Mesodermal cell (in vitro differentiated cells): ENCODE measurements at regions not wholly inside any gene's neighbourhood (a gene's known extent, or its start where the extent isn't known, plus 50 kb on each side); places are given as distances from the start of the nearest gene placed in this dataset.

Source experiments
- H3K27ac ChIP-seq: 2 replicates; pipeline ENCODE4 v1.7.0; 2013; ENCODE audit warnings: mild to moderate bottlenecking, low read depth, low read length, moderate library complexity; ENCODE audit not compliant: severe bottlenecking
- H3K36me3 ChIP-seq: 2 replicates; pipeline ENCODE4 v1.7.1; 2013; ENCODE audit warnings: mild to moderate bottlenecking, low read length, moderate library complexity; ENCODE audit not compliant: control insufficient read depth, insufficient read depth
- H3K4me1 ChIP-seq: one replicate; pipeline ENCODE4 v1.7.1; 2013; ENCODE audit warnings: mild to moderate bottlenecking, low read length; ENCODE audit not compliant: insufficient read depth, control insufficient read depth, poor library complexity, severe bottlenecking
- H3K4me3 ChIP-seq: 2 replicates; pipeline ENCODE4 v1.7.0; 2013; ENCODE audit warnings: low read length, control low read depth, mild to moderate bottlenecking; ENCODE audit not compliant: insufficient read depth, poor library complexity, severe bottlenecking; ENCODE audit errors: extremely low read depth
- H3K9me3 ChIP-seq: 2 replicates; pipeline ENCODE4 v1.7.1; 2013; ENCODE audit warnings: mild to moderate bottlenecking, low read length, moderate library complexity; ENCODE audit not compliant: control insufficient read depth
- WGBS, 2 experiments: methylation state at CpG; one replicate each; pipeline ENCODE4 v1.1.5; 2013; ENCODE audit warnings: missing lambda C conversion rate in 2 of 2; ENCODE audit not compliant: insufficient coverage in 2 of 2; 5-methylcytosine and 5-hydroxymethylcytosine counted together

DNA sequence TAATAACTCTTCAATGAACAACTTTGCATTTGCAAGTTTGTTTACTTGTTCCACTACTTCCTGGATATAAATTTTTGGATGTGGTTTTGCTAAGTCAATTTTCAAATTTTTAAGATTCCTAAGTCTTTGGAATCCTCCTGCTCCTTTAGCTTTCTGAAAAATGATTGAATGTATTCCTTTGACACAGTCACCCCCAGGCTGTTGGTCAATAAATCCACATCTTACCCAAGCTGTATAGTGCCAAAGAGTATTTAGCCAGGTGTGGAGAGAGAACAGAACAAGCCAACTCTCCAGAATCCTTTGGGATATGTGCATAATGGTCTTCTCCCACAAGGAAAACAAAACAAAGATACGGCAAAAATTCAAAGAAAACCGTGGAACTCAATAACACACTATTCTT lies 56.9 kb upstream of the INTU start:
- Histone ChIP-seq H3K36me3 (no peaks in the 10 kb centered on the region), H3K9me3 (no peaks in the 10 kb centered on the region), H3K27ac (no peak overlapping the region), H3K4me3 (no peak overlapping the region), H3K4me1 (no peaks in the 10 kb centered on the region)
- WGBS, 2 experiments, result 100% methylated on average over 1 of the region's 2 CpGs; no CpG with 5 or more reads in 1 of the 2 experiments

DNA sequence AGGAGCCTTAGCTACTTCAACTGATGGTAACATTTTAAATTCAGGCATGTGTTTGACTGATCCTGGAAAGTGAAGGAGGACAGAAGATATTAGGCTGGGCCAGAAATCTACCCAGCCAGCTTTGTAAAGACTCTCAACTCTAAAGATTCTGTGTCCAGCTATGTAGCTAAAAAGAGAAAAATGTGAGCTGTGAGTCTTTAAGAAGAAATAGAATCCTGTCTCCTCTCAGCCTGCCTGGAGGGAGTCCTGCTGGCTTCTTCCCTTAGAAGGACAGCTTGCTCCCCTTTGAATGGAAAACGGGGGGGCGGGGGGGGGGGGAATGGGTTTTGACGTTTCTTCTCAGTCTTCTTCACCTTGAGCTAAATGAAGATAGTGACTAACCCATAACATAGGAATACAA lies 54.3 kb upstream of the INTU start:
- Histone ChIP-seq H3K4me3 (no peak overlapping the region), H3K27ac (no peak overlapping the region), H3K9me3 (no peaks in the 10 kb centered on the region), H3K36me3 (no peaks in the 10 kb centered on the region), H3K4me1 (no peaks in the 10 kb centered on the region)
- no CpG with 5 or more reads among the region's 3 CpGs for WGBS, 2 experiments

DNA sequence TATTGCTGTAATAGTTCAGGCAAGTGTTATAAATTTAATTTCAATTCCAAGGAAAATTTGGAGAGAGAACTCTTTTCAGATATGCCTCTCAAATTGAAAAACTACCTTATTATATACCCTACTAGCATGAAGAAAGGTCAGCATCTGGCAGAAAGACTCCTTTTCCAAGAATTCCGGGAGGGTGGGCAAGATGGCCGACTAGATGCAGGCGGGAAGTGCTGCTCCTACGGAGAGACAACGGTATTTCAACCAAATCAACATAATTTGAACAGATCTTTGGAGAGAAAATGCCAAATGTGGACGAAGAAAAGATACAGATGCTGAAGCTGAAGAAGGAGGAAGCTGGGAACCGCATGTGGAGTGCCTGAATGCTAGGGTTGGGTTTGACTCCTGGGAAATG lies 53.8 kb upstream of the INTU start:
- Histone ChIP-seq H3K4me3 (no peak overlapping the region), H3K36me3 (no peaks in the 10 kb centered on the region), H3K27ac (no peak overlapping the region), H3K9me3 (no peaks in the 10 kb centered on the region), H3K4me1 (no peaks in the 10 kb centered on the region)
- 85 to 96% methylated on average over 2 to 4 of the region's 7 CpGs for WGBS, 2 experiments

DNA sequence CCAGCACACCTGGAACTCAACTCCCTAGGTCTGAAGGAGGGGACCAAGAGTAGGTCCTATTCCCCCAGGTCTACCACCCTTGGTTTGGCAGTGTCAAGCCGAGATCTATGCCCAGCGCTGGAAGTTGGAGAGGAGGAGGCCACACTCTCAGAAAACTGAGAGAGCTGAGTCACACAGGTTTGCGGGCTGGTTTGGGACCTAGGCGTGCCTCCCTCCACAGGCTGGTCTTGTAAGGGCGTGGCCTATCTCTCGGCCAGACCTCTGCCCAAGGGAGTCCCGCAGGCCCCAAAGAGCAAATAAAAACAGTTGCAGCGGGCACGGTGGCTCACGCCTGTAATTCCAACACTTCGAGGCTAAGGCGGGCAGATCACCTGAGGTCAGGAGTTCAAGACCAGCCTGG lies 52.9 kb upstream of the INTU start:
- Histone ChIP-seq H3K4me3 (no peak overlapping the region), H3K27ac (no peak overlapping the region), H3K9me3 (no peaks in the 10 kb centered on the region), H3K36me3 (no peaks in the 10 kb centered on the region), H3K4me1 (no peaks in the 10 kb centered on the region)
- 90 to 94% methylated on average over 12 of the region's 12 CpGs for WGBS, 2 experiments

DNA sequence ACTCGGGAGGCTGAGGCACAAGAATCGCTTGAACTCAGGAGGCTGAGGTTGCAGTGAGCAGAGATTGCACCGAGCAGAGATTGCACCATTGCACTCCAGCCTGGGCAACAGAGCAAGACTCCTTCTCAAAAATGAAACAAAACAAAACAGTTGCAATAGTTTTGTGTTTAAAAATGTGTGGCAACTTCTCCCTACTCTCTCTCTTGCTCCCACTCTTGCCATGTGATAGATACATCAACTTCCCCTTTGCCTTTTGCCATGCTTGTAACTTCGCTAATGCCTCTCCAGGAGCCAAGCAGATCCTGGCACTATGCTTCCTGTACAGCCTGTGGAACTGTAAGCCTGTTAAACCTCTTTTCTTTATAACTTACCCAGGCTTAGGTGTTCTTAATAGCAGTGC lies 52.5 kb upstream of the INTU start:
- WGBS, 2 experiments, result 83% methylated on average over 3 of the region's 4 CpGs; no CpG with 5 or more reads in 1 of the 2 experiments

DNA sequence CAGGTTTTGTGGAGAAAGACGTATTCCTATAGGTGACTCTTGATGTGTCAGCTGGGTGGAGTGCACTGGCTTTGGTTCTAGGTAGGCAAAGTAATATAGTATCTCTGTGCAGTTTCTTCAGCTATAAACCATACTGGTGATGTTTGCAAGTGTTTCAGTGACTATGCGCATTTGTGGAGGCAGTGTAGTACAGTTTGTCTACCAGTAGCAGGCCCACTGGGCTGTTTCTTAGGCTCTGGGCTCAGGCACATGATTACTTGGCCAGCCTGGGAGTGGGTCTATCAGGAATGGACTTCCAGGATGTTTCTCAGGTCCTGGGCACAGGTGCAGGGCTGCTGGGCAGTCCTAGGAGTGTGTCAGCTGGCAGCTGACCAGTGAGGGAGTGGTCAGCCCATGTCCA lies 51.9 kb upstream of the INTU start:
- H3K36me3 ChIP-seq, result no peaks in the 10 kb centered on the region
- H3K27ac ChIP-seq, result no peak overlapping the region
- no peaks in the 10 kb centered on the region for H3K9me3 ChIP-seq
- 84% methylated on average over 2 of the region's 2 CpGs; no CpG with 5 or more reads in 1 of the 2 experiments for WGBS, 2 experiments
- no peak overlapping the region for H3K4me3 ChIP-seq
- H3K4me1 ChIP-seq, result no peaks in the 10 kb centered on the region

More for the DNA sequence above, 52.5 kb upstream of the INTU start:
- no peaks in the 10 kb centered on the region for H3K4me1 ChIP-seq
- H3K9me3 ChIP-seq, result no peaks in the 10 kb centered on the region
- H3K27ac ChIP-seq, result no peak overlapping the region
- no peak overlapping the region for H3K4me3 ChIP-seq
- H3K36me3 ChIP-seq, result no peaks in the 10 kb centered on the region
